Psoas muscle (tissue), 7 donors: ENCODE measurements at regions not wholly inside any gene's neighbourhood (a gene's known extent, or its start where the extent isn't known, plus 50 kb on each side); places are given as distances from the start of the nearest gene placed in this dataset.

Experiments used
- ATAC-seq, 4 donors: fragments of 200-7000 bp; cut with Tn5 transposase; one replicate each; pipeline ENCODE4 v1.9.1; 2020; ENCODE audit warnings: moderate library complexity in 3 of 4, mild to moderate bottlenecking in 2 of 4
- DNase-seq, 2 donors: peaks; one replicate each; pipeline ENCODE4 v3.0.0-alpha.2; 2020
- H3K27ac ChIP-seq: fragments of 200-600 bp; one replicate; pipeline ENCODE4 v1.8.0; 2022
- H3K27me3 ChIP-seq, 3 donors: fragments of 200-600 bp in 1 of 3; one replicate each; pipeline versions ENCODE4 v1.6.1 to v1.8.0; 2013 to 2022; ENCODE audit warnings: low read length in 2 of 3, mild to moderate bottlenecking in 2 of 3, moderate library complexity in 1 of 3; ENCODE audit not compliant: insufficient read depth in 3 of 3
- H3K36me3 ChIP-seq, 2 donors: fragments of 200-600 bp in 1 of 2; one replicate each; pipeline versions ENCODE4 v1.6.1 to v1.8.0; 2013 to 2022; ENCODE audit warnings: low read depth in 1 of 2, mild to moderate bottlenecking in 1 of 2, moderate library complexity in 1 of 2; ENCODE audit not compliant: insufficient read depth in 1 of 2
- H3K4me1 ChIP-seq: fragments of 200-600 bp; one replicate; pipeline ENCODE4 v1.8.0; 2022
- H3K4me3 ChIP-seq: fragments of 200-600 bp; one replicate; pipeline ENCODE4 v1.8.0; 2022; ENCODE audit warnings: mild to moderate bottlenecking
- H3K9me3 ChIP-seq: fragments of 200-600 bp; one replicate; pipeline ENCODE4 v1.8.0; 2022
- WGBS, 3 donors: extraction: QIAGEN DNeasy Blood & Tissue Kit; methylation state at CpG; one replicate each; pipeline versions ENCODE4 v1.1.6 to v1.1.7; 2013; 5-methylcytosine and 5-hydroxymethylcytosine counted together
- intact Hi-C, 2 donors: fragments of 100-400 bp; cut with DNase I; formaldehyde crosslinking; loops; one replicate each; pipeline versions ENCODE4 v1.11.0 to v1.14.2; 2022
- TF ChIP-seq, protein P1 (sequence below): fragments of 200-600 bp; IDR thresholded peaks from one replicate; pipeline ENCODE4 v1.8.0; 2022; ENCODE audit warnings: antibody characterized with exemption
- donor health status: healthy with polysubstance abuse.
- donor health status: DM: no; HTN: no; CAD: no; lungs with moderate emphysema.
- donor health status: Bipolar disorder and iron deficiency.
- donor health status: healthy.
- donor health status: DM: yes; HTN: yes; CAD: no.
- donor health status: DM: no; HTN: no; CAD: no.
- donor health status: DM: yes; HTN: yes; CAD: no.

GRCh38 chrX:4930426-4930825 lies 1217.0 kb upstream of the PRKX start:
- no peaks in the 10 kb centered on the region for H3K36me3 ChIP-seq
- H3K27ac ChIP-seq = no peak overlapping the region
- no peaks in the 10 kb centered on the region for H3K9me3 ChIP-seq
- no peaks in the 10 kb centered on the region for H3K4me1 ChIP-seq
- intact Hi-C loops = no loop called here
- ATAC-seq = no peak
- no peak for DNase-seq
- H3K27me3 ChIP-seq = no peaks in the 10 kb centered on the region
- 57 to 60% (median 59%) methylated on average over 6 of the region's 6 CpGs for WGBS, 3 donors
- TF ChIP-seq, protein P1, sequence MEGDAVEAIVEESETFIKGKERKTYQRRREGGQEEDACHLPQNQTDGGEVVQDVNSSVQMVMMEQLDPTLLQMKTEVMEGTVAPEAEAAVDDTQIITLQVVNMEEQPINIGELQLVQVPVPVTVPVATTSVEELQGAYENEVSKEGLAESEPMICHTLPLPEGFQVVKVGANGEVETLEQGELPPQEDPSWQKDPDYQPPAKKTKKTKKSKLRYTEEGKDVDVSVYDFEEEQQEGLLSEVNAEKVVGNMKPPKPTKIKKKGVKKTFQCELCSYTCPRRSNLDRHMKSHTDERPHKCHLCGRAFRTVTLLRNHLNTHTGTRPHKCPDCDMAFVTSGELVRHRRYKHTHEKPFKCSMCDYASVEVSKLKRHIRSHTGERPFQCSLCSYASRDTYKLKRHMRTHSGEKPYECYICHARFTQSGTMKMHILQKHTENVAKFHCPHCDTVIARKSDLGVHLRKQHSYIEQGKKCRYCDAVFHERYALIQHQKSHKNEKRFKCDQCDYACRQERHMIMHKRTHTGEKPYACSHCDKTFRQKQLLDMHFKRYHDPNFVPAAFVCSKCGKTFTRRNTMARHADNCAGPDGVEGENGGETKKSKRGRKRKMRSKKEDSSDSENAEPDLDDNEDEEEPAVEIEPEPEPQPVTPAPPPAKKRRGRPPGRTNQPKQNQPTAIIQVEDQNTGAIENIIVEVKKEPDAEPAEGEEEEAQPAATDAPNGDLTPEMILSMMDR = no peak
- H3K4me3 ChIP-seq = no peak overlapping the region

DNA sequence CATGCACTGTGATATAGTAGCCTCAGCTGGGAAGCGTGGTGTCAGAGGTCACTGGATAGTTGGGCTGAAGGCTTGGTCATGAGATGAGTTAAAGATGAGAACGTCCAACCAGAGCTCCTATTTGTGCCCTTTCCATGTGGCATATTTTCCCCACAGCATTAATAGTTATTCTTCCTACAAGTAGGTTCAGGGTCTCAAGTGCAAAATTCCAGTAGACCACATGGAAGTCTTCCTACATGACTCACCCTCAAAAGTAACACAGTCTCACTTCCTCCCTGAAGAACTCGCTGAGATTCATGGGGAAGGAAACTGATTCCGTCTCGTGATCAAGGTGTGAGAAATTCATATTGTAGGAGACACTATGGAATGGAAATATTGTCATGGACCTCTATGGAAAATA lies 1212.5 kb upstream of the PRKX start:
- TF ChIP-seq, protein P1 = no peak
- intact Hi-C loops = no loop called here
- H3K36me3 ChIP-seq = no peaks in the 10 kb centered on the region
- H3K27ac ChIP-seq = no peak overlapping the region
- 70 to 81% (median 78%) methylated on average over 5 of the region's 5 CpGs for WGBS, 3 donors
- H3K4me3 ChIP-seq = no peak overlapping the region
- no peaks in the 10 kb centered on the region for H3K27me3 ChIP-seq
- H3K9me3 ChIP-seq = no peaks in the 10 kb centered on the region
- no peaks in the 10 kb centered on the region for H3K4me1 ChIP-seq
- DNase-seq (no peak), ATAC-seq (no peak)

DNA sequence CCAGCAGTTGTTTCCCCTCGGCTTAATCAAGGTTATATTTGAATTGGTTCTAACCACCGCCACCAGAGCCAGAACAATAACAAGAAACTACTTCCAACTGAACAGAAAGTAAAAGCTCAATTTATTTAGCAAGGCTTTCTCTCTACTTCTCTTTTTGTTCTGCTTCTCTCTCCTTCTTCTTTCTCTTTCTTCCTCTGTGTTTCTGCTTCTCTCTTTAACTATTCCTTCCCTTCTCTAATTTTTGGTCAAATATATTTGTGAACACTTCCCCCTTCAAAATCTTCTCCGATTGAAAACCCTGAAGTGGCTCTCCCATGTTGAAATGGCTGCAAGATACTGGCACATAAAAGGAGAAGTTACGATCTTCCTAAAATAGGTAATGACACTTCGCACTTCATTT lies 1195.9 kb upstream of the PRKX start:
- WGBS, 3 donors = 68 to 80% (median 71%) methylated on average over 5 of the region's 5 CpGs
- intact Hi-C loops = no loop called here
- DNase-seq (no peak), ATAC-seq (no peak)
- TF ChIP-seq, protein P1 = no peak
- Histone ChIP-seq H3K9me3 (no peaks in the 10 kb centered on the region), H3K27me3 (no peaks in the 10 kb centered on the region), H3K4me1 (no peaks in the 10 kb centered on the region), H3K4me3 (no peak overlapping the region), H3K36me3 (no peaks in the 10 kb centered on the region), H3K27ac (no peak overlapping the region)

GRCh38 chrX:4905576-4905975 lies 1192.1 kb upstream of the PRKX start:
- Histone ChIP-seq H3K4me3 (no peak overlapping the region), H3K27ac (no peak overlapping the region), H3K27me3 (no peaks in the 10 kb centered on the region), H3K9me3 (peaks cover 3% of the 10 kb centered on the region), H3K4me1 (no peaks in the 10 kb centered on the region), H3K36me3 (no peaks in the 10 kb centered on the region)
- TF ChIP-seq, protein P1 = no peak
- intact Hi-C loops = no loop called here
- WGBS, 3 donors = 70 to 81% (median 78%) methylated on average over 6 of the region's 6 CpGs
- DNase-seq (no peak), ATAC-seq (no peak)

DNA sequence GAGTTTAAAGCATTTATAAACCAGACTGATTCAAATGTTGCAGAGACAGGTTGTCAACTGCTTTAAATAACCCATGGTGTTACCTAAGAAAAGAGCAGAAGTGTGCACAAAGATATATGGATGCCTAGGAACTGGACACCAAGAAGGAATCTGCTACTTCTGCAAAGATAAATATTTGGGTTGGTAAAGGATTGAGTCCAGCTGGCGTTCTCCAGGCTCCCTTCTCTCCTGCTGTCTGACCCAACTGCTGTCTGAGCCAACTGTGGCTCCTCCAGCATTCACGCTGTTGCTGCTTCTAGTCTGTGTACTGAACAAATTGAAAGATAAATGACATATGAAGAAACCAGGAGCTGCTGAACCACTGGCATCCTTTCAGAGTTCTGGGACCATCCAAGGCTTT lies 1167.8 kb upstream of the PRKX start:
- H3K27ac ChIP-seq = no peak overlapping the region
- H3K27me3 ChIP-seq = no peaks in the 10 kb centered on the region
- DNase-seq (no peak), ATAC-seq (no peak)
- TF ChIP-seq, protein P1 = no peak
- H3K36me3 ChIP-seq = no peaks in the 10 kb centered on the region
- H3K9me3 ChIP-seq = no peaks in the 10 kb centered on the region
- WGBS, 3 donors = 45 to 73% (median 59%) methylated on average over 2 of the region's 2 CpGs
- intact Hi-C loops = no loop called here
- no peaks in the 10 kb centered on the region for H3K4me1 ChIP-seq
- no peak overlapping the region for H3K4me3 ChIP-seq
